ENCODE measurements at regions not wholly inside any gene's neighbourhood (a gene's known extent, or its start where the extent isn't known, plus 50 kb on each side); places are given as distances from the start of the nearest gene placed in this dataset.
A peak's percentile ranks its signal among the peaks of the same experiment; 100 is the strongest.

GRCh38 chrX:5730556-5730955, 498.1 kb downstream of the NLGN4X start:
- no peaks in the 10 kb centered on the region for H3K36me3 Mint-ChIP-seq (ENCODE audit: low read depth, unreplicated experiment)
- H3K4me1 Mint-ChIP-seq (ENCODE audit: low read depth, unreplicated experiment) = peaks cover 8% of the 10 kb centered on the region
- no peak overlapping the region for H3K4me2 ChIP-seq (ENCODE audit: low read length)
- no peak overlapping the region for H3K4me3 Mint-ChIP-seq (ENCODE audit: unreplicated experiment)
- H3K9me3 ChIP-seq (ENCODE audit: insufficient read depth, low read depth, low read length) = no peaks in the 10 kb centered on the region
- H2AFZ ChIP-seq (ENCODE audit: low read depth, low read length) = no peak overlapping the region
- H3K79me2 ChIP-seq (ENCODE audit: insufficient read depth, low read length) = no peaks in the 10 kb centered on the region
- TF ChIP-seq EZH2 (IDR thresholded peaks at IDR 0.05; ENCODE audit: insufficient read depth, low read length) (no peak), CTCF (IDR thresholded peaks at IDR 0.05; ENCODE audit: insufficient read depth, low read depth, low read length) (no peak)
- no peaks in the 10 kb centered on the region for H3K27me3 ChIP-seq (ENCODE audit: insufficient read depth, low read length)
- H4K20me1 ChIP-seq (ENCODE audit: insufficient read depth, low read length) = no peaks in the 10 kb centered on the region
- H3K4me1 ChIP-seq (ENCODE audit: insufficient read depth, low read length) = peaks cover 4% of the 10 kb centered on the region
- no peak overlapping the region for H3K9ac ChIP-seq (ENCODE audit: low read length)
- no peaks in the 10 kb centered on the region for H3K9me3 Mint-ChIP-seq (ENCODE audit: unreplicated experiment)
- H3K4me3 ChIP-seq (ENCODE audit: insufficient read depth, low read depth, low read length) = no peak overlapping the region
- H3K27ac ChIP-seq (ENCODE audit: low read depth, low read length) = no peak overlapping the region
- H3K36me3 ChIP-seq (ENCODE audit: insufficient read depth, low read length) = no peaks in the 10 kb centered on the region
- H3K27me3 Mint-ChIP-seq (ENCODE audit: low read depth, unreplicated experiment) = no peaks in the 10 kb centered on the region
- FAIRE-seq = peak; percentile 88
- DNase-seq (ENCODE audit: low read depth) = peak; percentile 15
- H3K27ac Mint-ChIP-seq (ENCODE audit: unreplicated experiment) = no peak overlapping the region

- no peak for TF ChIP-seq CTCF (IDR thresholded peaks at IDR 0.05; ENCODE audit: insufficient read depth, low read depth, low read length)
- no peak for TF ChIP-seq EZH2 (IDR thresholded peaks at IDR 0.05; ENCODE audit: insufficient read depth, low read length)
- no peaks in the 10 kb centered on the region for H4K20me1 ChIP-seq (ENCODE audit: insufficient read depth, low read length)
- no peaks in the 10 kb centered on the region for H3K9me3 ChIP-seq (ENCODE audit: insufficient read depth, low read depth, low read length)
- no peak overlapping the region for H3K27ac ChIP-seq (ENCODE audit: low read depth, low read length)
- Mint-ChIP-seq H3K27me3 (ENCODE audit: low read depth, unreplicated experiment) (no peaks in the 10 kb centered on the region), H3K27ac (ENCODE audit: unreplicated experiment) (peak overlapping the region; percentile 48), H3K36me3 (ENCODE audit: low read depth, unreplicated experiment) (no peaks in the 10 kb centered on the region), H3K4me3 (ENCODE audit: unreplicated experiment) (no peak overlapping the region), H3K4me1 (ENCODE audit: low read depth, unreplicated experiment) (peaks cover 8% of the 10 kb centered on the region), H3K9me3 (ENCODE audit: unreplicated experiment) (no peaks in the 10 kb centered on the region)
- peak; percentile 9 for DNase-seq (ENCODE audit: low read depth)
- peaks cover 4% of the 10 kb centered on the region for H3K4me1 ChIP-seq (ENCODE audit: insufficient read depth, low read length)
- no peaks in the 10 kb centered on the region for H3K79me2 ChIP-seq (ENCODE audit: insufficient read depth, low read length)
- peak overlapping the region; percentile 42 for H3K4me2 ChIP-seq (ENCODE audit: low read length)
- no peaks in the 10 kb centered on the region for H3K36me3 ChIP-seq (ENCODE audit: insufficient read depth, low read length)
- FAIRE-seq = peak; percentile 45
- no peak overlapping the region for H3K4me3 ChIP-seq (ENCODE audit: insufficient read depth, low read depth, low read length)
- H2AFZ ChIP-seq (ENCODE audit: low read depth, low read length) = no peak overlapping the region
- no peak overlapping the region for H3K9ac ChIP-seq (ENCODE audit: low read length)
- H3K27me3 ChIP-seq (ENCODE audit: insufficient read depth, low read length) = no peaks in the 10 kb centered on the region
Observed at GRCh38 chrX:5726224-5726623, 502.4 kb downstream of the NLGN4X start.

GRCh38 chrX:5724123-5724522, 504.5 kb downstream of the NLGN4X start:
- Histone ChIP-seq H3K27me3 (ENCODE audit: insufficient read depth, low read length) (no peaks in the 10 kb centered on the region), H3K9ac (ENCODE audit: low read length) (no peak overlapping the region), H3K36me3 (ENCODE audit: insufficient read depth, low read length) (no peaks in the 10 kb centered on the region), H3K4me3 (ENCODE audit: insufficient read depth, low read depth, low read length) (no peak overlapping the region), H3K27ac (ENCODE audit: low read depth, low read length) (no peak overlapping the region), H4K20me1 (ENCODE audit: insufficient read depth, low read length) (no peaks in the 10 kb centered on the region), H2AFZ (ENCODE audit: low read depth, low read length) (no peak overlapping the region), H3K4me2 (ENCODE audit: low read length) (no peak overlapping the region), H3K4me1 (ENCODE audit: insufficient read depth, low read length) (peaks cover 4% of the 10 kb centered on the region), H3K79me2 (ENCODE audit: insufficient read depth, low read length) (no peaks in the 10 kb centered on the region), H3K9me3 (ENCODE audit: insufficient read depth, low read depth, low read length) (no peaks in the 10 kb centered on the region)
- Mint-ChIP-seq H3K36me3 (ENCODE audit: low read depth, unreplicated experiment) (no peaks in the 10 kb centered on the region), H3K4me3 (ENCODE audit: unreplicated experiment) (no peak overlapping the region), H3K9me3 (ENCODE audit: unreplicated experiment) (no peaks in the 10 kb centered on the region), H3K27me3 (ENCODE audit: low read depth, unreplicated experiment) (no peaks in the 10 kb centered on the region), H3K27ac (ENCODE audit: unreplicated experiment) (no peak overlapping the region), H3K4me1 (ENCODE audit: low read depth, unreplicated experiment) (peaks cover 8% of the 10 kb centered on the region)
- TF ChIP-seq CTCF (IDR thresholded peaks at IDR 0.05; ENCODE audit: insufficient read depth, low read depth, low read length) = no peak
- no peak for TF ChIP-seq EZH2 (IDR thresholded peaks at IDR 0.05; ENCODE audit: insufficient read depth, low read length)
- DNase-seq (ENCODE audit: low read depth) = no peak
- peak; percentile 95 for FAIRE-seq

All from astrocyte (in vitro differentiated cells and primary cell).